ENCODE measurements at regions not wholly inside any gene's neighbourhood (a gene's known extent, or its start where the extent isn't known, plus 50 kb on each side); places are given as distances from the start of the nearest gene placed in this dataset.

DNA sequence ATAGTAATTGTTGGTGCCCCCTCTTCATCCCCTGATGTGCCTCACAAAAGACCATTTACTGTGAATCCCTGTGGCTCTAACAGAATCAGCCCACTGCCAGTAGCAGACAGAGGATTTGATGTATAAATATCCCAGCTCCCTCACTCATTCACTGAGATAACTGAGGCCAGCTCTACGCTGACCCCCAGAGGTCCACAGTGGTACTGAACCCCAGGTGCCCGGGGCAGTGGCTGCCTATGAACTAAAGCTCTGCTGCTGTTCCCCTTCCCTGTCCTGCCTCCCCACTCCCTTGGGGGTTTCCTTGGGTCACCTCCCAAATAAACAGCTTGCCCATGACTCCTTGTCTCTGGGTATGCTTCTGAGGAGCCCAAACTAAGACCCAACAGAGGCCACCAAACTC is 295.8 kb downstream of the FOXL1 start:
- TF ChIP-seq, protein P1, sequence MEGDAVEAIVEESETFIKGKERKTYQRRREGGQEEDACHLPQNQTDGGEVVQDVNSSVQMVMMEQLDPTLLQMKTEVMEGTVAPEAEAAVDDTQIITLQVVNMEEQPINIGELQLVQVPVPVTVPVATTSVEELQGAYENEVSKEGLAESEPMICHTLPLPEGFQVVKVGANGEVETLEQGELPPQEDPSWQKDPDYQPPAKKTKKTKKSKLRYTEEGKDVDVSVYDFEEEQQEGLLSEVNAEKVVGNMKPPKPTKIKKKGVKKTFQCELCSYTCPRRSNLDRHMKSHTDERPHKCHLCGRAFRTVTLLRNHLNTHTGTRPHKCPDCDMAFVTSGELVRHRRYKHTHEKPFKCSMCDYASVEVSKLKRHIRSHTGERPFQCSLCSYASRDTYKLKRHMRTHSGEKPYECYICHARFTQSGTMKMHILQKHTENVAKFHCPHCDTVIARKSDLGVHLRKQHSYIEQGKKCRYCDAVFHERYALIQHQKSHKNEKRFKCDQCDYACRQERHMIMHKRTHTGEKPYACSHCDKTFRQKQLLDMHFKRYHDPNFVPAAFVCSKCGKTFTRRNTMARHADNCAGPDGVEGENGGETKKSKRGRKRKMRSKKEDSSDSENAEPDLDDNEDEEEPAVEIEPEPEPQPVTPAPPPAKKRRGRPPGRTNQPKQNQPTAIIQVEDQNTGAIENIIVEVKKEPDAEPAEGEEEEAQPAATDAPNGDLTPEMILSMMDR (IDR thresholded peaks at IDR 0.05), result 0 out of 3 replicates have a peak, but pooled peaks have one; percentile 12
- TF ChIP-seq EP300 (IDR thresholded peaks at IDR 0.05), result no peak

Measured in A549 (cell line).